ENCODE measurements at regions not wholly inside any gene's neighbourhood (a gene's known extent, or its start where the extent isn't known, plus 50 kb on each side); places are given as distances from the start of the nearest gene placed in this dataset.

GRCh38 chr4:148790246-148790645, 348.0 kb upstream of the NR3C2 start:
- Mint-ChIP-seq H3K27me3 (no peaks in the 10 kb centered on the region), H3K4me3 (no peak overlapping the region), H3K36me3 (no peaks in the 10 kb centered on the region), H3K9me3 (no peaks in the 10 kb centered on the region), H3K27ac (no peak overlapping the region), H3K4me1 (ENCODE audit: unreplicated experiment) (peaks cover 4% of the 10 kb centered on the region)
- TF ChIP-seq CTCF (conservative IDR thresholded peaks at IDR 0.05) = no peak
- no peak for DNase-seq (ENCODE audit: extremely low spot score, unreplicated experiment)

GRCh38 chr4:148787831-148788477, 345.7 kb upstream of the NR3C2 start:
- Mint-ChIP-seq H3K36me3 (no peaks in the 10 kb centered on the region), H3K27ac (peak overlapping the region; percentile 94), H3K4me3 (peak overlapping the region; percentile 1), H3K27me3 (no peaks in the 10 kb centered on the region), H3K9me3 (no peaks in the 10 kb centered on the region), H3K4me1 (ENCODE audit: unreplicated experiment) (peaks cover 4% of the 10 kb centered on the region)
- TF ChIP-seq CTCF (conservative IDR thresholded peaks at IDR 0.05) = no peak
- DNase-seq (ENCODE audit: extremely low spot score, unreplicated experiment) = no peak

- no peak overlapping the region for H3K4me3 Mint-ChIP-seq
- H3K9me3 Mint-ChIP-seq = no peaks in the 10 kb centered on the region
- peak overlapping the region; percentile 94 for H3K27ac Mint-ChIP-seq
- H3K36me3 Mint-ChIP-seq = no peaks in the 10 kb centered on the region
- H3K4me1 Mint-ChIP-seq (ENCODE audit: unreplicated experiment) = peaks cover 7% of the 10 kb centered on the region
- H3K27me3 Mint-ChIP-seq = no peaks in the 10 kb centered on the region
- TF ChIP-seq CTCF (conservative IDR thresholded peaks at IDR 0.05) = no peak
- DNase-seq (ENCODE audit: extremely low spot score, unreplicated experiment) = no peak
Measured at GRCh38 chr4:148787285-148787684, 345.1 kb upstream of the NR3C2 start.

- H3K9me3 Mint-ChIP-seq = no peaks in the 10 kb centered on the region
- no peak for DNase-seq (ENCODE audit: extremely low spot score, unreplicated experiment)
- no peaks in the 10 kb centered on the region for H3K36me3 Mint-ChIP-seq
- H3K27ac Mint-ChIP-seq = peak overlapping the region; percentile 71
- H3K4me1 Mint-ChIP-seq (ENCODE audit: unreplicated experiment) = peaks cover 11% of the 10 kb centered on the region
- H3K4me3 Mint-ChIP-seq = no peak overlapping the region
- no peaks in the 10 kb centered on the region for H3K27me3 Mint-ChIP-seq
- no peak for TF ChIP-seq CTCF (conservative IDR thresholded peaks at IDR 0.05)
Measured at GRCh38 chr4:148786699-148787098, 344.5 kb upstream of the NR3C2 start.

GRCh38 chr4:148782284-148782683, 340.1 kb upstream of the NR3C2 start:
- Mint-ChIP-seq H3K36me3 (no peaks in the 10 kb centered on the region), H3K27me3 (no peaks in the 10 kb centered on the region), H3K4me1 (ENCODE audit: unreplicated experiment) (peaks cover 10% of the 10 kb centered on the region), H3K4me3 (no peak overlapping the region), H3K27ac (peak overlapping the region; percentile 35), H3K9me3 (peaks cover 7% of the 10 kb centered on the region)
- TF ChIP-seq CTCF (conservative IDR thresholded peaks at IDR 0.05) = no peak
- no peak for DNase-seq (ENCODE audit: extremely low spot score, unreplicated experiment)
